Ovary (tissue), 7 donors: ENCODE measurements at regions not wholly inside any gene's neighbourhood (a gene's known extent, or its start where the extent isn't known, plus 50 kb on each side); places are given as distances from the start of the nearest gene placed in this dataset.

Source experiments
- DNase-seq, 5 donors: peaks; one replicate each; pipeline ENCODE4 v3.0.0-alpha.2; 2019 to 2020
- H3K27ac ChIP-seq, 2 donors: fragments of 200-600 bp; one replicate each; pipeline versions ENCODE4 v1.5.1 to v1.8.0; 2019 to 2022
- H3K27me3 ChIP-seq: fragments of 200-600 bp; one replicate; pipeline ENCODE4 v1.8.0; 2022
- H3K36me3 ChIP-seq: fragments of 200-600 bp; sonication (generic); one replicate; pipeline ENCODE4 v1.5.1; 2019
- H3K4me1 ChIP-seq: one replicate; pipeline ENCODE4 v1.8.1; 2013; ENCODE audit warnings: mild to moderate bottlenecking, moderate library complexity; ENCODE audit not compliant: insufficient read depth
- H3K4me3 ChIP-seq: fragments of 200-600 bp; sonication (generic); one replicate; pipeline ENCODE4 v1.5.1; 2017
- H3K9me3 ChIP-seq, 2 donors: fragments of 200-600 bp in 1 of 2; sonication (generic) in 1 of 2; one replicate each; pipeline versions ENCODE4 v1.5.1 to v1.8.1; 2013 to 2019; ENCODE audit warnings: mild to moderate bottlenecking in 1 of 2, moderate library complexity in 1 of 2
- CTCF ChIP-seq, 3 donors: fragments of 450-650 bp in 2 of 3; fragments of 200-600 bp in 1 of 3; IDR thresholded peaks; one replicate each; pipeline versions ENCODE4 v1.5.1 to v1.8.0; 2016 to 2022; ENCODE audit warnings: antibody characterized with exemption in 3 of 3, mild to moderate bottlenecking in 1 of 3
- EP300 ChIP-seq: sonication (generic); formaldehyde crosslinking; IDR thresholded peaks from one replicate; pipeline ENCODE4 v1.6.1; 2017; ENCODE audit warnings: antibody characterized with exemption
- POLR2A ChIP-seq: fragments of 450-650 bp; IDR thresholded peaks from one replicate; pipeline ENCODE4 v1.6.1; 2017; ENCODE audit warnings: antibody characterized with exemption, mild to moderate bottlenecking, moderate library complexity
- WGBS, 3 donors: extraction: QIAGEN DNeasy Blood & Tissue Kit in 1 of 3; methylation state at CpG; one replicate each; pipeline versions ENCODE4 v1.1.5 to v1.1.7; 2013 to 2017; 5-methylcytosine and 5-hydroxymethylcytosine counted together
- intact Hi-C, 4 donors: fragments of 100-400 bp; cut with DNase I; formaldehyde crosslinking; loops; one replicate each; pipeline versions ENCODE4 v1.11.0 to v1.15.1; 2022 to 2023
- donor health status: DM: no; HTN: no; CAD: no; lungs with moderate emphysema.
- donor health status: DM: no; HTN: no; CAD: no.
- donor health status: Bipolar disorder and iron deficiency.
- donor health status: DM: no; HTN: no; CAD: no.
- donor health status: DM: yes; HTN: yes; CAD: no.

- no peaks in the 10 kb centered on the region for H3K36me3 ChIP-seq
- no peak for TF ChIP-seq POLR2A
- no peak for TF ChIP-seq CTCF (IDR thresholded peaks at IDR 0.05)
- TF ChIP-seq EP300 = no peak
- DNase-seq = no peak
- no peaks in the 10 kb centered on the region for H3K27me3 ChIP-seq
- H3K27ac ChIP-seq = no peak overlapping the region
- H3K9me3 ChIP-seq = peaks cover 0 to 4% of the 10 kb centered on the region in 2 donors
- intact Hi-C loops = no loop called here
- H3K4me3 ChIP-seq = no peak overlapping the region
- H3K4me1 ChIP-seq = no peaks in the 10 kb centered on the region
- WGBS, 3 donors = 92 to 94% (median 94%) methylated on average over 18 of the region's 18 CpGs
Observed at GRCh38 chr9:104329245-104329644, 174.8 kb upstream of the OR13F1 start.

- Histone ChIP-seq H3K36me3 (no peaks in the 10 kb centered on the region), H3K27ac (no peak overlapping the region), H3K27me3 (no peaks in the 10 kb centered on the region), H3K4me3 (no peak overlapping the region), H3K9me3 (peaks cover 0 to 4% of the 10 kb centered on the region in 2 donors), H3K4me1 (no peaks in the 10 kb centered on the region)
- intact Hi-C loops = loop anchor here in 1 of 4 donors (5.0 kb wide), 1 partner anchor 1446 kb away; no protein-coding TSS in a partner anchor
- 76 to 80% (median 77%) methylated on average over 3 of the region's 3 CpGs for WGBS, 3 donors
- TF ChIP-seq EP300 (no peak), CTCF (IDR thresholded peaks at IDR 0.05) (no peak), POLR2A (no peak)
- DNase-seq = no peak
Observed at GRCh38 chr9:104330841-104331240, 173.2 kb upstream of the OR13F1 start.

DNA sequence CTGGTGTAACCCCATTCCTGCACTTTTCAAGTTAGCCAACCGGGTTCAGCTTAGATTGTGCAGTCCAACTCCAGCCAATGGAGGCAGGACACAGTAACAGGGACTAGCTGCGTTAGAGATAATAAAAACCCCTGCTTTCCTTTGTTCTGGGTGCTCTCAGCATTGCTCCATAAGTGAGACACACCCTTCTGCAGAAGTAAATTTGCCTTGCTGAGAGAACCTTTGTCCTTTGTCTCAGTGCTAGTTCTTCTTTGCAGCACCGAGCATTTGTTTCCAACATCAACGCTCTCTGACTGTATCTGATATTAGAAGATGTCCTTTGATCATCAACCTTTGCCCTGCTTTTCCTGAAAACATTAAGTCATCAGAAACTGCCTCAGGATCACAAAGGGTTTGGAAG is 169.5 kb upstream of the OR13F1 start:
- no peaks in the 10 kb centered on the region for H3K4me1 ChIP-seq
- intact Hi-C loops = loop anchor here in 1 of 4 donors (5.0 kb wide), 1 partner anchor 1443 kb away; no protein-coding TSS in a partner anchor
- no peak for DNase-seq
- TF ChIP-seq EP300 = no peak
- no peak for TF ChIP-seq POLR2A
- no peak for TF ChIP-seq CTCF (IDR thresholded peaks at IDR 0.05)
- 83 to 92% (median 89%) methylated on average over 4 of the region's 4 CpGs for WGBS, 3 donors
- H3K27ac ChIP-seq = no peak overlapping the region
- no peaks in the 10 kb centered on the region for H3K27me3 ChIP-seq
- peaks cover 0 to 3% of the 10 kb centered on the region in 2 donors for H3K9me3 ChIP-seq
- no peaks in the 10 kb centered on the region for H3K36me3 ChIP-seq
- H3K4me3 ChIP-seq = no peak overlapping the region

DNA sequence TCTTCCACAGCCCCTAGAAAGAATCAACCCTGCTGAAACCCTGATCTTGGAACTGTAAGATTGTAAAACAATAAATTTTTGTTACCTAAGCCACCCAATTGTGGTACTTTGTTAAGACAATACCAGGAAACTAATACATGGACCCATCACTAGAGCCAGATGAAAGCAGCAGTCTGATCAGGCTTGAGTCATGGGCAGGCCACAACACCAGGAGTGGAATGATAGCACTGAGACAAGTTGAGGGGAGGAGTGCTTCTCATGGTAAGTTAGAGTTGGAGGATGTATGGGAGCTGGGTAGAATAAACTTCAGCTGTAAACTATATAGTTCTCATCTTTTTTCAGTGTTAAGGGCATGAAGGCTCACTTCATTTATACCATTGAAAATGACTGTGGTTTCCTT is 164.4 kb upstream of the OR13F1 start:
- Histone ChIP-seq H3K27ac (no peak overlapping the region), H3K9me3 (peaks cover 0 to 3% of the 10 kb centered on the region in 2 donors), H3K27me3 (no peaks in the 10 kb centered on the region), H3K36me3 (no peaks in the 10 kb centered on the region), H3K4me1 (no peaks in the 10 kb centered on the region), H3K4me3 (no peak overlapping the region)
- intact Hi-C loops = no loop called here
- no peak for TF ChIP-seq POLR2A
- no peak for DNase-seq

GRCh38 chr9:104342552-104342951 is 161.5 kb upstream of the OR13F1 start:
- H3K27ac ChIP-seq = no peak overlapping the region
- intact Hi-C loops = no loop called here
- TF ChIP-seq POLR2A = no peak
- no peak for TF ChIP-seq EP300
- no peak for TF ChIP-seq CTCF (IDR thresholded peaks at IDR 0.05)
- peaks cover 0 to 3% of the 10 kb centered on the region in 2 donors for H3K9me3 ChIP-seq
- no peaks in the 10 kb centered on the region for H3K27me3 ChIP-seq
- DNase-seq = no peak
- WGBS, 3 donors = 90 to 95% (median 92%) methylated on average over 3 of the region's 3 CpGs
- no peak overlapping the region for H3K4me3 ChIP-seq
- H3K36me3 ChIP-seq = no peaks in the 10 kb centered on the region
- H3K4me1 ChIP-seq = no peaks in the 10 kb centered on the region
